ENCODE measurements at regions not wholly inside any gene's neighbourhood (a gene's known extent, or its start where the extent isn't known, plus 50 kb on each side); places are given as distances from the start of the nearest gene placed in this dataset.

GRCh38 chr1:228883535-228883934 is 148.3 kb downstream of the RHOU start:
- Histone ChIP-seq H4K20me1 (ENCODE audit: insufficient read depth) (no peaks in the 10 kb centered on the region), H3K4me1 (ENCODE audit: low read depth, poor library complexity, severe bottlenecking) (no peaks in the 10 kb centered on the region), H3K4me3 (IDR thresholded peaks at IDR 0.05; ENCODE audit: insufficient read depth, low read depth, low read length) (no peak overlapping the region), H3K27me3 (ENCODE audit: insufficient read depth, low read depth) (no peaks in the 10 kb centered on the region), H3K36me3 (ENCODE audit: insufficient read depth) (no peaks in the 10 kb centered on the region), H3K27ac (no peak overlapping the region), H3K79me2 (ENCODE audit: insufficient read depth, low read depth) (no peaks in the 10 kb centered on the region), H3K9ac (no peak overlapping the region), H2AFZ (ENCODE audit: low read depth) (no peak overlapping the region), H3K4me2 (no peak overlapping the region)
- TF ChIP-seq CTCF (conservative IDR thresholded peaks at IDR 0.05; ENCODE audit: low read depth, low read length) = no peak

GRCh38 chr1:228884196-228884595 is 148.9 kb downstream of the RHOU start:
- Histone ChIP-seq H3K36me3 (ENCODE audit: insufficient read depth) (no peaks in the 10 kb centered on the region), H3K27ac (no peak overlapping the region), H3K79me2 (ENCODE audit: insufficient read depth, low read depth) (no peaks in the 10 kb centered on the region), H3K4me2 (no peak overlapping the region), H3K9ac (no peak overlapping the region), H3K4me1 (ENCODE audit: low read depth, poor library complexity, severe bottlenecking) (no peaks in the 10 kb centered on the region), H3K27me3 (ENCODE audit: insufficient read depth, low read depth) (no peaks in the 10 kb centered on the region), H2AFZ (ENCODE audit: low read depth) (no peak overlapping the region), H4K20me1 (ENCODE audit: insufficient read depth) (no peaks in the 10 kb centered on the region), H3K4me3 (IDR thresholded peaks at IDR 0.05; ENCODE audit: insufficient read depth, low read depth, low read length) (no peak overlapping the region)
- no peak for TF ChIP-seq CTCF (conservative IDR thresholded peaks at IDR 0.05; ENCODE audit: low read depth, low read length)

- Histone ChIP-seq H2AFZ (ENCODE audit: low read depth) (no peak overlapping the region), H3K4me3 (IDR thresholded peaks at IDR 0.05; ENCODE audit: insufficient read depth, low read depth, low read length) (no peak overlapping the region), H3K4me2 (no peak overlapping the region), H3K36me3 (ENCODE audit: insufficient read depth) (no peaks in the 10 kb centered on the region), H3K27me3 (ENCODE audit: insufficient read depth, low read depth) (no peaks in the 10 kb centered on the region), H3K27ac (no peak overlapping the region), H4K20me1 (ENCODE audit: insufficient read depth) (no peaks in the 10 kb centered on the region), H3K4me1 (ENCODE audit: low read depth, poor library complexity, severe bottlenecking) (no peaks in the 10 kb centered on the region), H3K79me2 (ENCODE audit: insufficient read depth, low read depth) (no peaks in the 10 kb centered on the region), H3K9ac (no peak overlapping the region)
- TF ChIP-seq CTCF (conservative IDR thresholded peaks at IDR 0.05; ENCODE audit: low read depth, low read length) = no peak
These were observed 149.6 kb downstream of the RHOU start for GRCh38 chr1:228884615-228885566.

- Histone ChIP-seq H3K79me2 (ENCODE audit: insufficient read depth, low read depth) (no peaks in the 10 kb centered on the region), H2AFZ (ENCODE audit: low read depth) (no peak overlapping the region), H4K20me1 (ENCODE audit: insufficient read depth) (no peaks in the 10 kb centered on the region), H3K4me3 (IDR thresholded peaks at IDR 0.05; ENCODE audit: insufficient read depth, low read depth, low read length) (no peak overlapping the region), H3K27ac (no peak overlapping the region), H3K27me3 (ENCODE audit: insufficient read depth, low read depth) (no peaks in the 10 kb centered on the region), H3K4me1 (ENCODE audit: low read depth, poor library complexity, severe bottlenecking) (no peaks in the 10 kb centered on the region), H3K9ac (no peak overlapping the region), H3K36me3 (ENCODE audit: insufficient read depth) (no peaks in the 10 kb centered on the region), H3K4me2 (no peak overlapping the region)
- TF ChIP-seq CTCF (conservative IDR thresholded peaks at IDR 0.05; ENCODE audit: low read depth, low read length) = no peak
These were observed 150.6 kb downstream of the RHOU start for GRCh38 chr1:228885845-228886244.
